Osteoblast (primary cell): ENCODE measurements at regions not wholly inside any gene's neighbourhood (a gene's known extent, or its start where the extent isn't known, plus 50 kb on each side); places are given as distances from the start of the nearest gene placed in this dataset.

Experiments used
- DNase-seq: peaks from one replicate; pipeline ENCODE4 v3.0.0; 2011; ENCODE audit warnings: low spot score, mixed read lengths; ENCODE audit not compliant: insufficient read length; ENCODE audit errors: missing footprints
- H2AFZ ChIP-seq: 2 replicates; pipeline ENCODE4 v1.6.0; 2011; ENCODE audit warnings: mild to moderate bottlenecking, low read length
- H3K27ac ChIP-seq: 2 replicates; pipeline ENCODE4 v1.5.1; 2011; ENCODE audit warnings: mild to moderate bottlenecking, low read depth, low read length, moderate library complexity
- H3K27me3 ChIP-seq: 2 replicates; pipeline ENCODE4 v1.6.0; 2012; ENCODE audit warnings: mild to moderate bottlenecking, control low read depth, inconsistent platforms, low read length, moderate library complexity; ENCODE audit not compliant: insufficient read depth
- H3K36me3 ChIP-seq: 2 replicates; pipeline ENCODE4 v1.5.1; 2011; ENCODE audit warnings: mild to moderate bottlenecking, low read length, control low read depth, moderate library complexity; ENCODE audit not compliant: insufficient read depth
- H3K4me1 ChIP-seq: 2 replicates; pipeline ENCODE4 v1.5.1; 2011; ENCODE audit warnings: mild to moderate bottlenecking, low read length, control low read depth, moderate library complexity; ENCODE audit not compliant: insufficient read depth
- H3K4me2 ChIP-seq: 2 replicates; pipeline ENCODE4 v1.6.0; 2011; ENCODE audit warnings: mild to moderate bottlenecking, low read length; ENCODE audit not compliant: insufficient read depth
- H3K4me3 ChIP-seq: fragments of 200-600 bp; sonication (generic); 3 replicates; pipeline ENCODE4 v1.5.1; 2012; ENCODE audit warnings: mild to moderate bottlenecking, low read length, inconsistent platforms; ENCODE audit not compliant: insufficient read depth
- H3K79me2 ChIP-seq: 2 replicates; pipeline ENCODE4 v1.6.0; 2012; ENCODE audit warnings: mild to moderate bottlenecking, low read length, control low read depth, inconsistent platforms; ENCODE audit not compliant: insufficient read depth
- H3K9me3 ChIP-seq: 2 replicates; pipeline ENCODE4 v1.5.1; 2011; ENCODE audit warnings: low read depth, low read length, control low read depth
- H4K20me1 ChIP-seq: 2 replicates; pipeline ENCODE4 v1.6.0; 2012; ENCODE audit warnings: mild to moderate bottlenecking, low read length, control low read depth; ENCODE audit not compliant: insufficient read depth
- CTCF ChIP-seq: IDR thresholded peaks from 2 replicates; pipeline ENCODE4 v1.5.1; 2011; ENCODE audit warnings: mild to moderate bottlenecking, low read depth, low read length, moderate library complexity; ENCODE audit errors: extremely low read depth

DNA sequence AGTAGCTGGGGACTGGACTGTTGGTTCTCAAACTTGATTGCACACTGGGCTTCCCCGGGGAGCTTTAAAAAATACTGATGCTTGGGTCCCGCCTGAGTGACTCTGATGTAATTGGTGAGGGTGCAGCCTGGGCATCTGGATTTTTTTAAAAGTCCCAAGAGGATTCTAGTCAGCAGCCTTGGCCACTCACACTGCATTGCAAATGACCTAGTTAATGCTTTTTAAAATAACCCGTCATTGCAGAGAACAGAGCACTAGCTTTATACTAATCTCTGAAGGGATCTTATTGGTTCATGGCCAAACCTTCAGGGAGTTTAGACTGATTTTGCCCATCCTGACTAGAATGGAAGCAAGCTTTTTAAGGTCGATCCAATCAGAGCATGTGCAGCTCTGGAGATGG lies 310.6 kb upstream of the PROK2 start:
- Histone ChIP-seq H2AFZ (no peak overlapping the region), H3K27me3 (peaks cover 9% of the 10 kb centered on the region), H4K20me1 (no peaks in the 10 kb centered on the region), H3K4me2 (no peak overlapping the region), H3K4me1 (peaks cover 11% of the 10 kb centered on the region), H3K79me2 (no peaks in the 10 kb centered on the region), H3K36me3 (no peaks in the 10 kb centered on the region), H3K9me3 (no peaks in the 10 kb centered on the region), H3K27ac (no peak overlapping the region), H3K4me3 (no peak overlapping the region)
- TF ChIP-seq CTCF, result no peak
- peak; percentile 90 for DNase-seq

GRCh38 chr3:72093992-72094334 lies 309.0 kb upstream of the PROK2 start:
- Histone ChIP-seq H3K4me2 (no peak overlapping the region), H3K79me2 (no peaks in the 10 kb centered on the region), H3K9me3 (no peaks in the 10 kb centered on the region), H3K27me3 (no peaks in the 10 kb centered on the region), H4K20me1 (no peaks in the 10 kb centered on the region), H3K27ac (no peak overlapping the region), H3K4me3 (no peak overlapping the region), H3K4me1 (peaks cover 6% of the 10 kb centered on the region), H3K36me3 (no peaks in the 10 kb centered on the region), H2AFZ (no peak overlapping the region)
- TF ChIP-seq CTCF, result no peak
- no peak for DNase-seq

GRCh38 chr3:72093270-72093991 lies 308.5 kb upstream of the PROK2 start:
- Histone ChIP-seq H4K20me1 (no peaks in the 10 kb centered on the region), H3K27ac (no peak overlapping the region), H3K79me2 (no peaks in the 10 kb centered on the region), H3K36me3 (no peaks in the 10 kb centered on the region), H3K27me3 (no peaks in the 10 kb centered on the region), H3K9me3 (no peaks in the 10 kb centered on the region), H3K4me3 (no peak overlapping the region), H3K4me1 (peaks cover 6% of the 10 kb centered on the region), H3K4me2 (no peak overlapping the region), H2AFZ (no peak overlapping the region)
- no peak for TF ChIP-seq CTCF
- no peak for DNase-seq

- no peaks in the 10 kb centered on the region for H3K79me2 ChIP-seq
- DNase-seq, result no peak
- H2AFZ ChIP-seq, result no peak overlapping the region
- H3K27me3 ChIP-seq, result no peaks in the 10 kb centered on the region
- H3K4me1 ChIP-seq, result peaks cover 6% of the 10 kb centered on the region
- H3K36me3 ChIP-seq, result no peaks in the 10 kb centered on the region
- H3K4me3 ChIP-seq, result no peak overlapping the region
- no peak overlapping the region for H3K27ac ChIP-seq
- H4K20me1 ChIP-seq, result no peaks in the 10 kb centered on the region
- no peak for TF ChIP-seq CTCF
- H3K4me2 ChIP-seq, result no peak overlapping the region
- H3K9me3 ChIP-seq, result no peaks in the 10 kb centered on the region
Measured at GRCh38 chr3:72092778-72093177, 307.8 kb upstream of the PROK2 start.
